Liver (tissue), 8 donors: ENCODE measurements at regions not wholly inside any gene's neighbourhood (a gene's known extent, or its start where the extent isn't known, plus 50 kb on each side); places are given as distances from the start of the nearest gene placed in this dataset.

Experiments
- DNase-seq: peaks from one replicate; pipeline ENCODE4 v3.0.0-alpha.2; 2017; ENCODE audit warnings: low spot score
- H3K27ac ChIP-seq, 2 donors: one replicate each; pipeline ENCODE4 v1.7.0; 2013; ENCODE audit warnings: inconsistent platforms in 2 of 2, low read length in 2 of 2, control low read depth in 1 of 2, low read depth in 1 of 2, mild to moderate bottlenecking in 1 of 2
- H3K27me3 ChIP-seq, 4 donors: one replicate each; pipeline versions ENCODE4 v1.6.1 to v1.7.0; 2013; ENCODE audit warnings: low read length in 3 of 4, inconsistent platforms in 1 of 4, mild to moderate bottlenecking in 1 of 4, moderate library complexity in 1 of 4; ENCODE audit not compliant: control insufficient read depth in 4 of 4, insufficient read depth in 4 of 4
- H3K36me3 ChIP-seq, 4 donors: one replicate each; pipeline versions ENCODE4 v1.6.1 to v1.7.0; 2013; ENCODE audit warnings: low read length in 3 of 4, mild to moderate bottlenecking in 3 of 4, low read depth in 1 of 4, moderate library complexity in 1 of 4; ENCODE audit not compliant: control insufficient read depth in 4 of 4, insufficient read depth in 3 of 4
- H3K4me1 ChIP-seq, 4 donors: one replicate each; pipeline versions ENCODE4 v1.6.1 to v1.7.0; 2013; ENCODE audit warnings: low read length in 3 of 4, mild to moderate bottlenecking in 3 of 4, moderate library complexity in 1 of 4; ENCODE audit not compliant: control insufficient read depth in 4 of 4, insufficient read depth in 4 of 4
- H3K4me3 ChIP-seq, 3 donors: one replicate each; pipeline versions ENCODE4 v1.6.1 to v1.7.0; 2013; ENCODE audit warnings: low read length in 3 of 3, control low read depth in 1 of 3, low read depth in 1 of 3, mild to moderate bottlenecking in 1 of 3
- H3K9ac ChIP-seq, 2 donors: one replicate each; pipeline ENCODE4 v1.7.0; 2013; ENCODE audit warnings: low read length in 2 of 2, mild to moderate bottlenecking in 2 of 2, moderate library complexity in 2 of 2, control low read depth in 1 of 2, low read depth in 1 of 2
- H3K9me3 ChIP-seq, 4 donors: one replicate each; pipeline versions ENCODE4 v1.6.1 to v1.7.0; 2013; ENCODE audit warnings: low read length in 3 of 4; ENCODE audit not compliant: control insufficient read depth in 4 of 4
- EGR1 ChIP-seq, 2 donors: IDR thresholded peaks; 2 replicates each; pipeline ENCODE4 v1.6.1; 2016 to 2018; ENCODE audit warnings: antibody characterized with exemption in 2 of 2, low read depth in 2 of 2
- FOXA1 ChIP-seq: IDR thresholded peaks from 2 replicates; pipeline ENCODE4 v1.6.1; 2016; ENCODE audit warnings: antibody characterized with exemption
- FOXA2 ChIP-seq: IDR thresholded peaks from 2 replicates; pipeline ENCODE4 v1.6.1; 2016; ENCODE audit warnings: antibody characterized with exemption
- GABPA ChIP-seq, 2 donors: IDR thresholded peaks in 1 of 2; conservative IDR thresholded peaks in 1 of 2; 2 replicates each; pipeline ENCODE4 v1.6.1; 2016; ENCODE audit warnings: antibody characterized with exemption in 2 of 2, mild to moderate bottlenecking in 1 of 2, moderate library complexity in 1 of 2
- HNF4A ChIP-seq, 2 donors: conservative IDR thresholded peaks; 2 replicates each; pipeline ENCODE4 v1.6.1; 2016; ENCODE audit warnings: antibody characterized with exemption in 2 of 2, mild to moderate bottlenecking in 2 of 2
- HNF4G ChIP-seq: IDR thresholded peaks from 2 replicates; pipeline ENCODE4 v1.6.1; 2016; ENCODE audit warnings: antibody characterized with exemption
- JUND ChIP-seq, 2 donors: IDR thresholded peaks; 2 replicates each; pipeline ENCODE4 v1.6.1; 2016; ENCODE audit warnings: antibody characterized with exemption in 2 of 2
- NR2F2 ChIP-seq: IDR thresholded peaks from 2 replicates; pipeline ENCODE4 v1.6.1; 2016; ENCODE audit warnings: antibody characterized with exemption
- RAD21 ChIP-seq, 2 donors: IDR thresholded peaks; 2 replicates each; pipeline ENCODE4 v1.6.1; 2016; ENCODE audit warnings: antibody characterized with exemption in 2 of 2, mild to moderate bottlenecking in 2 of 2
- RXRA ChIP-seq, 2 donors: IDR thresholded peaks; 2 replicates each; pipeline ENCODE4 v1.6.1; 2017 to 2018; ENCODE audit warnings: antibody characterized with exemption in 2 of 2, mild to moderate bottlenecking in 1 of 2
- SP1 ChIP-seq: IDR thresholded peaks from 2 replicates; pipeline ENCODE4 v1.6.1; 2018; ENCODE audit warnings: antibody characterized with exemption, mild to moderate bottlenecking
- TAF1 ChIP-seq: conservative IDR thresholded peaks from 2 replicates; pipeline ENCODE4 v1.6.1; 2016; ENCODE audit warnings: antibody characterized with exemption, mild to moderate bottlenecking
- YY1 ChIP-seq: IDR thresholded peaks from 2 replicates; pipeline ENCODE4 v1.6.1; 2016; ENCODE audit warnings: antibody characterized with exemption, mild to moderate bottlenecking
- WGBS: extraction: QIAGEN DNeasy Blood & Tissue Kit; methylation state at CpG from one replicate; pipeline ENCODE4 v1.1.7; 2013; 5-methylcytosine and 5-hydroxymethylcytosine counted together
- TF ChIP-seq, protein P1 (sequence below): IDR thresholded peaks from 2 replicates; pipeline ENCODE4 v1.6.1; 2016; ENCODE audit warnings: antibody characterized with exemption
- TF ChIP-seq, protein P2 (sequence below): fragments of 150-350 bp; IDR thresholded peaks from 2 replicates; pipeline ENCODE4 v1.5.1; 2017; ENCODE audit warnings: improper control_type of control experiment, low read depth, low read length; ENCODE audit not compliant: missing input control
- TF ChIP-seq, protein P3 (sequence below): IDR thresholded peaks from 2 replicates; pipeline ENCODE4 v1.6.1; 2016; ENCODE audit warnings: antibody characterized with exemption, mild to moderate bottlenecking
- TF ChIP-seq, protein P4 (sequence below): IDR thresholded peaks from 2 replicates; pipeline ENCODE4 v1.6.1; 2016; ENCODE audit warnings: antibody characterized with exemption
- TF ChIP-seq, protein P5 (sequence below): IDR thresholded peaks from 2 replicates; pipeline ENCODE4 v1.6.1; 2016; ENCODE audit warnings: antibody characterized with exemption
- donor health status: healthy.
- donor health status: healthy.
- donor health status: healthy.
- donor health status: healthy.
- donor health status: healthy.

DNA sequence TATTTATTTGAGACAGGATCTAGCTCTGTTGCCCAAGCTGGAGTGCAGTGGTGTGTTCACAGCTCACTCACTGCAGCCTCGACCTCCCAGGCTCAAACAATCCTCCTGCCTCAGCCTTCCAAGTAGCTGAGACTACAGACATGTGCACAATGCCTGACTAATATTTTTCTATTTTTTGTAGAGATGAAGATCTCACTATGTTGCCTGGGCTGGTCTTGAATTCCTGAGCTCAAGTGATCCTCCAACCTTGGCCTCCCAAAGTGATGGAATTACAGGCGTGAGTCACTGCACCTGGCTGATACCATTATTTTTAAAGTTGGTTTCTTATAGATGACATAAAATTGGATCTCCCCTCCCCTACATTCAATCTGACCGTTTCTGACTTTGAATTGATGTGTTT, 139.5 kb upstream of the RGMA start:
- Histone ChIP-seq H3K27ac (no peak overlapping the region), H3K27me3 (no peaks in the 10 kb centered on the region), H3K4me1 (no peaks in the 10 kb centered on the region), H3K36me3 (no peaks in the 10 kb centered on the region), H3K9ac (no peak overlapping the region), H3K9me3 (no peaks in the 10 kb centered on the region), H3K4me3 (no peak overlapping the region)
- no peak for DNase-seq
- WGBS = 65% methylated on average over 3 of the region's 3 CpGs
- TF ChIP-seq FOXA2 (no peak), FOXA1 (no peak), JUND (IDR thresholded peaks at IDR 0.05) (no peak), SP1 (no peak), RXRA (IDR thresholded peaks at IDR 0.05) (no peak)
- TF ChIP-seq, protein P1, sequence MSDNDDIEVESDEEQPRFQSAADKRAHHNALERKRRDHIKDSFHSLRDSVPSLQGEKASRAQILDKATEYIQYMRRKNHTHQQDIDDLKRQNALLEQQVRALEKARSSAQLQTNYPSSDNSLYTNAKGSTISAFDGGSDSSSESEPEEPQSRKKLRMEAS = no peak
- TF ChIP-seq, protein P2, sequence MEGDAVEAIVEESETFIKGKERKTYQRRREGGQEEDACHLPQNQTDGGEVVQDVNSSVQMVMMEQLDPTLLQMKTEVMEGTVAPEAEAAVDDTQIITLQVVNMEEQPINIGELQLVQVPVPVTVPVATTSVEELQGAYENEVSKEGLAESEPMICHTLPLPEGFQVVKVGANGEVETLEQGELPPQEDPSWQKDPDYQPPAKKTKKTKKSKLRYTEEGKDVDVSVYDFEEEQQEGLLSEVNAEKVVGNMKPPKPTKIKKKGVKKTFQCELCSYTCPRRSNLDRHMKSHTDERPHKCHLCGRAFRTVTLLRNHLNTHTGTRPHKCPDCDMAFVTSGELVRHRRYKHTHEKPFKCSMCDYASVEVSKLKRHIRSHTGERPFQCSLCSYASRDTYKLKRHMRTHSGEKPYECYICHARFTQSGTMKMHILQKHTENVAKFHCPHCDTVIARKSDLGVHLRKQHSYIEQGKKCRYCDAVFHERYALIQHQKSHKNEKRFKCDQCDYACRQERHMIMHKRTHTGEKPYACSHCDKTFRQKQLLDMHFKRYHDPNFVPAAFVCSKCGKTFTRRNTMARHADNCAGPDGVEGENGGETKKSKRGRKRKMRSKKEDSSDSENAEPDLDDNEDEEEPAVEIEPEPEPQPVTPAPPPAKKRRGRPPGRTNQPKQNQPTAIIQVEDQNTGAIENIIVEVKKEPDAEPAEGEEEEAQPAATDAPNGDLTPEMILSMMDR = no peak

DNA sequence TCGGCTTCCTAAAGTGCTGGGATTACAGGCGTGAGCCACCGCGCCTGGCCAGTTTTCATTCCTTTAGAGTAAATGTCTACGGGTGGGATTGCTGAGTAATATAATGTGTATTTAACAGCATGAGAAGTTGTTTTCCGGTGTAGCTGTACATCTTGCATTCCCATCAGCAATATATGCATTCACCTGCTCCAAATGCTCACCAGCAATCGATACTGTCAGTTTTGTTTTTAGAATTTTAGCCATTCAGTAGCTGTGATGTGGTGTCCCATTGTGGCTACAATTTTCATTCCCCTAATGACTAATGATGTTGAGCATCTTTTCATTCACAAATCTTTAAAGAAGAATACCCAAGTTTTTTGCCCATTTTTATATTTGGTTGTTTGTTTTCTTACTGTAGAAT, 134.8 kb upstream of the RGMA start:
- Histone ChIP-seq H3K4me1 (no peaks in the 10 kb centered on the region), H3K4me3 (no peak overlapping the region), H3K27me3 (no peaks in the 10 kb centered on the region), H3K36me3 (no peaks in the 10 kb centered on the region), H3K9ac (no peak overlapping the region), H3K9me3 (no peaks in the 10 kb centered on the region), H3K27ac (no peak overlapping the region)
- DNase-seq = no peak
- TF ChIP-seq, protein P3, sequence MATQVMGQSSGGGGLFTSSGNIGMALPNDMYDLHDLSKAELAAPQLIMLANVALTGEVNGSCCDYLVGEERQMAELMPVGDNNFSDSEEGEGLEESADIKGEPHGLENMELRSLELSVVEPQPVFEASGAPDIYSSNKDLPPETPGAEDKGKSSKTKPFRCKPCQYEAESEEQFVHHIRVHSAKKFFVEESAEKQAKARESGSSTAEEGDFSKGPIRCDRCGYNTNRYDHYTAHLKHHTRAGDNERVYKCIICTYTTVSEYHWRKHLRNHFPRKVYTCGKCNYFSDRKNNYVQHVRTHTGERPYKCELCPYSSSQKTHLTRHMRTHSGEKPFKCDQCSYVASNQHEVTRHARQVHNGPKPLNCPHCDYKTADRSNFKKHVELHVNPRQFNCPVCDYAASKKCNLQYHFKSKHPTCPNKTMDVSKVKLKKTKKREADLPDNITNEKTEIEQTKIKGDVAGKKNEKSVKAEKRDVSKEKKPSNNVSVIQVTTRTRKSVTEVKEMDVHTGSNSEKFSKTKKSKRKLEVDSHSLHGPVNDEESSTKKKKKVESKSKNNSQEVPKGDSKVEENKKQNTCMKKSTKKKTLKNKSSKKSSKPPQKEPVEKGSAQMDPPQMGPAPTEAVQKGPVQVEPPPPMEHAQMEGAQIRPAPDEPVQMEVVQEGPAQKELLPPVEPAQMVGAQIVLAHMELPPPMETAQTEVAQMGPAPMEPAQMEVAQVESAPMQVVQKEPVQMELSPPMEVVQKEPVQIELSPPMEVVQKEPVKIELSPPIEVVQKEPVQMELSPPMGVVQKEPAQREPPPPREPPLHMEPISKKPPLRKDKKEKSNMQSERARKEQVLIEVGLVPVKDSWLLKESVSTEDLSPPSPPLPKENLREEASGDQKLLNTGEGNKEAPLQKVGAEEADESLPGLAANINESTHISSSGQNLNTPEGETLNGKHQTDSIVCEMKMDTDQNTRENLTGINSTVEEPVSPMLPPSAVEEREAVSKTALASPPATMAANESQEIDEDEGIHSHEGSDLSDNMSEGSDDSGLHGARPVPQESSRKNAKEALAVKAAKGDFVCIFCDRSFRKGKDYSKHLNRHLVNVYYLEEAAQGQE = no peak
- TF ChIP-seq, protein P1 = no peak
- TF ChIP-seq RAD21 (IDR thresholded peaks at IDR 0.05) (no peak), HNF4A (conservative IDR thresholded peaks at IDR 0.05) (no peak), JUND (IDR thresholded peaks at IDR 0.05) (no peak), HNF4G (no peak), YY1 (no peak), SP1 (no peak), FOXA2 (no peak), EGR1 (IDR thresholded peaks at IDR 0.05; ENCODE audit: low read depth in 2 of 2) (no peak), GABPA (IDR thresholded peaks at IDR 0.05 in 1 of 2, conservative IDR thresholded peaks at IDR 0.05 in 1 of 2) (no peak), RXRA (IDR thresholded peaks at IDR 0.05) (no peak), FOXA1 (no peak), NR2F2 (no peak), TAF1 (no peak)
- TF ChIP-seq, protein P4, sequence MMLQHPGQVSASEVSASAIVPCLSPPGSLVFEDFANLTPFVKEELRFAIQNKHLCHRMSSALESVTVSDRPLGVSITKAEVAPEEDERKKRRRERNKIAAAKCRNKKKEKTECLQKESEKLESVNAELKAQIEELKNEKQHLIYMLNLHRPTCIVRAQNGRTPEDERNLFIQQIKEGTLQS = no peak
- TF ChIP-seq, protein P5, sequence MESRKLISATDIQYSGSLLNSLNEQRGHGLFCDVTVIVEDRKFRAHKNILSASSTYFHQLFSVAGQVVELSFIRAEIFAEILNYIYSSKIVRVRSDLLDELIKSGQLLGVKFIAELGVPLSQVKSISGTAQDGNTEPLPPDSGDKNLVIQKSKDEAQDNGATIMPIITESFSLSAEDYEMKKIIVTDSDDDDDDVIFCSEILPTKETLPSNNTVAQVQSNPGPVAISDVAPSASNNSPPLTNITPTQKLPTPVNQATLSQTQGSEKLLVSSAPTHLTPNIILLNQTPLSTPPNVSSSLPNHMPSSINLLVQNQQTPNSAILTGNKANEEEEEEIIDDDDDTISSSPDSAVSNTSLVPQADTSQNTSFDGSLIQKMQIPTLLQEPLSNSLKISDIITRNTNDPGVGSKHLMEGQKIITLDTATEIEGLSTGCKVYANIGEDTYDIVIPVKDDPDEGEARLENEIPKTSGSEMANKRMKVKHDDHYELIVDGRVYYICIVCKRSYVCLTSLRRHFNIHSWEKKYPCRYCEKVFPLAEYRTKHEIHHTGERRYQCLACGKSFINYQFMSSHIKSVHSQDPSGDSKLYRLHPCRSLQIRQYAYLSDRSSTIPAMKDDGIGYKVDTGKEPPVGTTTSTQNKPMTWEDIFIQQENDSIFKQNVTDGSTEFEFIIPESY = no peak
- TF ChIP-seq, protein P2 = no peak
- 87% methylated on average over 7 of the region's 7 CpGs for WGBS
